ENCODE measurements at regions not wholly inside any gene's neighbourhood (a gene's known extent, or its start where the extent isn't known, plus 50 kb on each side); places are given as distances from the start of the nearest gene placed in this dataset.
"Not testable (repeated sequence)": the region's sequence is repeated elsewhere in the genome, so short reads cannot be mapped to it uniquely, and the experiment has no call there.

- H3K9ac ChIP-seq, result no peak overlapping the region
- H3K4me1 ChIP-seq (ENCODE audit: low read depth, poor library complexity, severe bottlenecking), result no peaks in the 10 kb centered on the region
- TF ChIP-seq, protein P1, sequence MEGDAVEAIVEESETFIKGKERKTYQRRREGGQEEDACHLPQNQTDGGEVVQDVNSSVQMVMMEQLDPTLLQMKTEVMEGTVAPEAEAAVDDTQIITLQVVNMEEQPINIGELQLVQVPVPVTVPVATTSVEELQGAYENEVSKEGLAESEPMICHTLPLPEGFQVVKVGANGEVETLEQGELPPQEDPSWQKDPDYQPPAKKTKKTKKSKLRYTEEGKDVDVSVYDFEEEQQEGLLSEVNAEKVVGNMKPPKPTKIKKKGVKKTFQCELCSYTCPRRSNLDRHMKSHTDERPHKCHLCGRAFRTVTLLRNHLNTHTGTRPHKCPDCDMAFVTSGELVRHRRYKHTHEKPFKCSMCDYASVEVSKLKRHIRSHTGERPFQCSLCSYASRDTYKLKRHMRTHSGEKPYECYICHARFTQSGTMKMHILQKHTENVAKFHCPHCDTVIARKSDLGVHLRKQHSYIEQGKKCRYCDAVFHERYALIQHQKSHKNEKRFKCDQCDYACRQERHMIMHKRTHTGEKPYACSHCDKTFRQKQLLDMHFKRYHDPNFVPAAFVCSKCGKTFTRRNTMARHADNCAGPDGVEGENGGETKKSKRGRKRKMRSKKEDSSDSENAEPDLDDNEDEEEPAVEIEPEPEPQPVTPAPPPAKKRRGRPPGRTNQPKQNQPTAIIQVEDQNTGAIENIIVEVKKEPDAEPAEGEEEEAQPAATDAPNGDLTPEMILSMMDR (conservative IDR thresholded peaks at IDR 0.05; ENCODE audit: low read depth, low read length), result no peak
- H3K4me2 ChIP-seq, result no peak overlapping the region
- no peak overlapping the region for H2AFZ ChIP-seq (ENCODE audit: low read depth)
- H3K4me3 ChIP-seq (IDR thresholded peaks at IDR 0.05; ENCODE audit: insufficient read depth, low read depth, low read length), result no peak overlapping the region
- H3K79me2 ChIP-seq (ENCODE audit: insufficient read depth, low read depth), result no peaks in the 10 kb centered on the region
- H3K36me3 ChIP-seq (ENCODE audit: insufficient read depth), result no peaks in the 10 kb centered on the region
- no peaks in the 10 kb centered on the region for H4K20me1 ChIP-seq (ENCODE audit: insufficient read depth)
- H3K27me3 ChIP-seq (ENCODE audit: insufficient read depth, low read depth), result no peaks in the 10 kb centered on the region
- no peak overlapping the region for H3K27ac ChIP-seq
These were observed 302.9 kb upstream of the ARHGEF26 start for GRCh38 chr3:153818338-153818737.

- no peaks in the 10 kb centered on the region for H3K27me3 ChIP-seq (ENCODE audit: insufficient read depth, low read depth)
These were observed 301.2 kb upstream of the ARHGEF26 start for GRCh38 chr3:153820035-153820434.

DNA sequence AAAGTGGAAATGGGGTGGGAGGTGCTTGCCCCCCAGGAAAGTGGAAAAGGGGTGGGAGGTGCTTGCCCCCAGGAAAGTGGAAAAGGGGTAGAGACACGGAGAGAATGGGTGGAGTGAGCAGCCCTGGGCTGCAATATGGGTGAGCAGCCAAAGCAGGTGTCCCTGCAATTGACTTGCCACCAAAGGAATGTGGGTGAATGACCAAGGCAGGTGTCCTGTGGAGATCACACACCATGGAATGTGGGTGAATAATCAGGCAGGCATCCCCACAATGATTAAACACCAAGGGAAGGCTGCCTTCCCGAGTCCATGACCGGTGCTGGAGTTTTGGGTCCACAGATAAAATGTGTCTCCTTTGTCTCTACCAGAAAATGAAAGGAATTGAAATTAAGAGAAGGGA, 292.8 kb upstream of the ARHGEF26 start:
- not testable (repeated sequence) for H3K4me2 ChIP-seq; H3K4me1 ChIP-seq (ENCODE audit: low read depth, poor library complexity, severe bottlenecking); H3K27ac ChIP-seq; H3K4me3 ChIP-seq (IDR thresholded peaks at IDR 0.05; ENCODE audit: insufficient read depth, low read depth, low read length); H3K36me3 ChIP-seq (ENCODE audit: insufficient read depth); H4K20me1 ChIP-seq (ENCODE audit: insufficient read depth); H3K9ac ChIP-seq; H3K27me3 ChIP-seq (ENCODE audit: insufficient read depth, low read depth); H2AFZ ChIP-seq (ENCODE audit: low read depth); H3K79me2 ChIP-seq (ENCODE audit: insufficient read depth, low read depth)

More at GRCh38 chr3:153820035-153820434, 301.2 kb upstream of the ARHGEF26 start:
- TF ChIP-seq, protein P1 (conservative IDR thresholded peaks at IDR 0.05; ENCODE audit: low read depth, low read length), result no peak
- no peak overlapping the region for H2AFZ ChIP-seq (ENCODE audit: low read depth)
- no peak overlapping the region for H3K9ac ChIP-seq
- no peaks in the 10 kb centered on the region for H3K4me1 ChIP-seq (ENCODE audit: low read depth, poor library complexity, severe bottlenecking)
- H3K4me3 ChIP-seq (IDR thresholded peaks at IDR 0.05; ENCODE audit: insufficient read depth, low read depth, low read length), result no peak overlapping the region
- no peaks in the 10 kb centered on the region for H3K36me3 ChIP-seq (ENCODE audit: insufficient read depth)
- H4K20me1 ChIP-seq (ENCODE audit: insufficient read depth), result no peaks in the 10 kb centered on the region
- H3K79me2 ChIP-seq (ENCODE audit: insufficient read depth, low read depth), result no peaks in the 10 kb centered on the region
- no peak overlapping the region for H3K4me2 ChIP-seq
- no peak overlapping the region for H3K27ac ChIP-seq

- Histone ChIP-seq H3K36me3 (ENCODE audit: insufficient read depth) (no peaks in the 10 kb centered on the region), H3K4me3 (IDR thresholded peaks at IDR 0.05; ENCODE audit: insufficient read depth, low read depth, low read length) (no peak overlapping the region), H3K4me1 (ENCODE audit: low read depth, poor library complexity, severe bottlenecking) (no peaks in the 10 kb centered on the region), H3K27me3 (ENCODE audit: insufficient read depth, low read depth) (no peaks in the 10 kb centered on the region), H2AFZ (ENCODE audit: low read depth) (no peak overlapping the region), H3K27ac (no peak overlapping the region), H3K4me2 (no peak overlapping the region), H3K79me2 (ENCODE audit: insufficient read depth, low read depth) (no peaks in the 10 kb centered on the region), H3K9ac (no peak overlapping the region), H4K20me1 (ENCODE audit: insufficient read depth) (no peaks in the 10 kb centered on the region)
- TF ChIP-seq, protein P1 (conservative IDR thresholded peaks at IDR 0.05; ENCODE audit: low read depth, low read length), result no peak
These were observed 291.5 kb upstream of the ARHGEF26 start for GRCh38 chr3:153829606-153830170.

DNA sequence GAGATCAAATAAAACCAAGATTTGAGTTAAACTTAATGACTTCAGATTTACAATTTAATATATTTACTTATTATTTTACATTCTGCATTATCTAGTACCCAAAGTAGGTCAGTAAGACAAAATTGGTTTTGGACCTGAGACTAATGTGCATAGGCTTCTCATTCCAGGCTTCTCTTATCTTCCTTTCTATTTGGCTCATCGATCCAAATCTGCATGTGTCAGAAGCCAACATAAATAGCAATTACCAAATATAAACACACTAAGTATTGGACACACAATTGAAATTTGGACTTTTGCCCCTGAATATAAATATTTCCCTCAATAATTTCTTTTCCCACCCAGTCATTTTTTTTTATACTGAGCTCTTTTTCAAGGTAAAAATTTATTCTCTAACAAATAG, 290.6 kb upstream of the ARHGEF26 start:
- TF ChIP-seq, protein P1 (conservative IDR thresholded peaks at IDR 0.05; ENCODE audit: low read depth, low read length), result no peak
- Histone ChIP-seq H3K4me2 (no peak overlapping the region), H3K79me2 (ENCODE audit: insufficient read depth, low read depth) (no peaks in the 10 kb centered on the region), H3K36me3 (ENCODE audit: insufficient read depth) (no peaks in the 10 kb centered on the region), H2AFZ (ENCODE audit: low read depth) (no peak overlapping the region), H4K20me1 (ENCODE audit: insufficient read depth) (no peaks in the 10 kb centered on the region), H3K4me3 (IDR thresholded peaks at IDR 0.05; ENCODE audit: insufficient read depth, low read depth, low read length) (no peak overlapping the region), H3K9ac (no peak overlapping the region), H3K27ac (no peak overlapping the region), H3K4me1 (ENCODE audit: low read depth, poor library complexity, severe bottlenecking) (no peaks in the 10 kb centered on the region), H3K27me3 (ENCODE audit: insufficient read depth, low read depth) (no peaks in the 10 kb centered on the region)
